Omental fat pad (tissue), 3 donors: ENCODE measurements at regions not wholly inside any gene's neighbourhood (a gene's known extent, or its start where the extent isn't known, plus 50 kb on each side); places are given as distances from the start of the nearest gene placed in this dataset.

Source experiments
- ATAC-seq: fragments of 150-250 bp; one replicate; pipeline ENCODE4 v1.9.1; 2016; ENCODE audit warnings: mild to moderate bottlenecking, moderate library complexity; ENCODE audit not compliant: low FRiP score
- DNase-seq: peaks from one replicate; pipeline ENCODE4 v3.0.0-alpha.2; 2019; ENCODE audit warnings: low spot score
- TF ChIP-seq, protein P1 (sequence below), 3 donors: fragments of 450-650 bp; IDR thresholded peaks; one replicate each; pipeline ENCODE4 v1.5.1; 2016 to 2017; ENCODE audit warnings: antibody characterized with exemption in 3 of 3, mild to moderate bottlenecking in 3 of 3, moderate library complexity in 2 of 3

- no peak for DNase-seq
Observed at GRCh38 chr3:94937980-94938379, 875.1 kb downstream of the NSUN3 start.

GRCh38 chr3:94946683-94947082 is 883.8 kb downstream of the NSUN3 start:
- no peak for ATAC-seq
- DNase-seq, result no peak
- TF ChIP-seq, protein P1, sequence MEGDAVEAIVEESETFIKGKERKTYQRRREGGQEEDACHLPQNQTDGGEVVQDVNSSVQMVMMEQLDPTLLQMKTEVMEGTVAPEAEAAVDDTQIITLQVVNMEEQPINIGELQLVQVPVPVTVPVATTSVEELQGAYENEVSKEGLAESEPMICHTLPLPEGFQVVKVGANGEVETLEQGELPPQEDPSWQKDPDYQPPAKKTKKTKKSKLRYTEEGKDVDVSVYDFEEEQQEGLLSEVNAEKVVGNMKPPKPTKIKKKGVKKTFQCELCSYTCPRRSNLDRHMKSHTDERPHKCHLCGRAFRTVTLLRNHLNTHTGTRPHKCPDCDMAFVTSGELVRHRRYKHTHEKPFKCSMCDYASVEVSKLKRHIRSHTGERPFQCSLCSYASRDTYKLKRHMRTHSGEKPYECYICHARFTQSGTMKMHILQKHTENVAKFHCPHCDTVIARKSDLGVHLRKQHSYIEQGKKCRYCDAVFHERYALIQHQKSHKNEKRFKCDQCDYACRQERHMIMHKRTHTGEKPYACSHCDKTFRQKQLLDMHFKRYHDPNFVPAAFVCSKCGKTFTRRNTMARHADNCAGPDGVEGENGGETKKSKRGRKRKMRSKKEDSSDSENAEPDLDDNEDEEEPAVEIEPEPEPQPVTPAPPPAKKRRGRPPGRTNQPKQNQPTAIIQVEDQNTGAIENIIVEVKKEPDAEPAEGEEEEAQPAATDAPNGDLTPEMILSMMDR (IDR thresholded peaks at IDR 0.05), result no peak

More at GRCh38 chr3:94937980-94938379, 875.1 kb downstream of the NSUN3 start:
- ATAC-seq, result no peak
- TF ChIP-seq, protein P1 (IDR thresholded peaks at IDR 0.05), result no peak

- ATAC-seq (no peak), DNase-seq (no peak)
- TF ChIP-seq, protein P1 (IDR thresholded peaks at IDR 0.05), result no peak
Observed at GRCh38 chr3:94961423-94962100, 898.7 kb downstream of the NSUN3 start.

- TF ChIP-seq, protein P1 (IDR thresholded peaks at IDR 0.05), result no peak
- ATAC-seq, result no peak
Observed at GRCh38 chr3:94965867-94966475, 903.1 kb downstream of the NSUN3 start.

DNA sequence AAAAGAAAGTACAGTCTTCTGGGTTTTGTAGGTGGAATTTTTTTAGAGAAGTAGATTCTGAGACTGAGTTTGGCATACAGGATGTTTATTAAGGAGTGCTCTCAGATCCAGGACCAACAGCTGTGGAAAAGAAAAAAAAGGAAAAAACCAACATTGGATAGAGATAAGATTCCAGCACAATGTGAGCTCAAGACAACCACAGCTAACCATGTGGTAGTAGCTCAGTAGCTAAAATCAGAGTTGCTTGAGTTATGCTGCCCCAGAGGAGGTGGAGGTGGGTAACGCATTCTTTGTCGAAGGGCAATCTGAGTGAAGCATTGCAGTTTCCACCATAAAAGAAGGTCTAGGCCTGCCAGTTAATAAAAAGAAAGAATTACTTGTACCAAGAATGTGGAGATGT is 904.3 kb downstream of the NSUN3 start:
- TF ChIP-seq, protein P1 (IDR thresholded peaks at IDR 0.05), result no peak
- ATAC-seq, result no peak
- DNase-seq, result no peak

More at GRCh38 chr3:94965867-94966475, 903.1 kb downstream of the NSUN3 start:
- no peak for DNase-seq

- TF ChIP-seq, protein P1 (IDR thresholded peaks at IDR 0.05), result no peak
- ATAC-seq (no peak), DNase-seq (no peak)
Observed at GRCh38 chr3:94968519-94968918, 905.7 kb downstream of the NSUN3 start.

DNA sequence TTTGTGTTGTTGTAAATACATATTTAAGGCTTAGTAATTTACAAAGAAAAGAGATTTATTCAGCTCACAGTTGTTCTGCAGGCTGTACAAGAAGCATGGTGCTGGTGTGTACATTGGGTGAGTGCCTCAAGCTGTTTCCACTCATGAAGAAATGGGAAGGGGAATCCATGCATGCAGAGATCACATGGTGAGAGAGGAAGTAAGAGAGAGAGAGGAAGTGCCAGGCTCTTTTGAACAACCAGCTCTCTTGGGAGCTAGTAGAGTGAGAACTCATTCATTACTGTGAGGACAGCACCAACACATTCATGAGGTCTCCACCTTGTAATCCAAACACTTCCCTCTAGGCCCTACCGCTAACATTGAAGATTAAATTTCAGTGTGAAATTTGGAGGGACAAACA is 909.2 kb downstream of the NSUN3 start:
- DNase-seq, result no peak
- TF ChIP-seq, protein P1 (IDR thresholded peaks at IDR 0.05), result no peak
- ATAC-seq, result no peak
